Embryonic facial prominence (tissue), 1 donor: ENCODE measurements at regions not wholly inside any gene's neighbourhood (a gene's known extent, or its start where the extent isn't known, plus 50 kb on each side); places are given as distances from the start of the nearest gene placed in this dataset.
"Not testable (repeated sequence)": the region's sequence is repeated elsewhere in the genome, so short reads cannot be mapped to it uniquely, and the experiment has no call there.

Source experiments
- DNase-seq: peaks from one replicate; pipeline ENCODE4 v3.0.0-alpha.2; 2016; ENCODE audit errors: extremely low spot score

DNA sequence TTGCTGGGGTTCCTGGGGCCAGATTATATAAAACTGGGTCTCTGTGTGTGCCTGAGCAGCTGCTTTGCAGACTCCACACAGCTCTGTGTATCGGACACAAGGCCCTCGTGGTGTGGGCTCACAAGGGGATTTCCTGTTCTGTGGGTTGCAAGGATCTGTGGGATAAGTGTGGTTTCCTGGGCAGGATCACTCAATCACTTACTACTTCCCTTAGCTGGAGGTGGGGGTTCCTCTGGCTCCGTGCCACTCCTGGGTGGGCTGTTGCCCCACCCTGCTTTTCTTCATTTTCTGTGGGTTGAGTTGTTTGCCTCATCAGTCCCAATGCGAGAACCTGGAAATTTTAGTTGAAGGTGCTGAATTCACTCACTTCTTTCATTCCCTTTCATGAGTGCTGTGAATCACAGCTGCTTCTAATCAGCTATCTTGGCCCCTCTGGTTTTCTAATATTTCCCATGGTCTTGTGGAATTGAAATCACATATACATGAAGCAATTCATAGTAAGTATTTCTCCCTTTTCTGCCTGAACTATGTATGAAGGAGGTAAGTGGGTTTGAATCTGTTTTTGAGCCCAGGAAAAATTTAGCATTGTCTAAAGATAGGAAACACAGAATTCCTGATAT lies 196.3 kb downstream of the DCDC2C start:
- peak; percentile 19 for DNase-seq

DNA sequence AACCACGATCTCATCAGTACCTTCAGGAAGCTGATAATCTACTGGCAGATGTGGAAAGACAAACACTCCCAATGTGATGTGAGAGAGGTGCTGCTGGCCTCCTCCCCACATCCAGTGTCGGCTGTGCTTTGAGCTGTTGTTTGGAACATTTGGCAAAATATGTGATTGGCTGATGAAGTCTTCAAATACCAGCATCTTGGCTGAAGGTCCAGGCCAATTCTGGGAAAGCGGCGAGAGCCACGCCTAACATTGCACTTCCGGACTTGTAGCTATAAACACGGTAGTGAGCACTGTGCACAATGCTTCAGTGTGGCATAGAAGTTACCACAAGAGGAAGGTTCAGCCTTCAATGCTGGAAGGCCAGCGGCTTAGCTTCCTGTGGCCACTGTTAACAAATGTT lies 198.8 kb downstream of the DCDC2C start:
- DNase-seq, result no peak

DNA sequence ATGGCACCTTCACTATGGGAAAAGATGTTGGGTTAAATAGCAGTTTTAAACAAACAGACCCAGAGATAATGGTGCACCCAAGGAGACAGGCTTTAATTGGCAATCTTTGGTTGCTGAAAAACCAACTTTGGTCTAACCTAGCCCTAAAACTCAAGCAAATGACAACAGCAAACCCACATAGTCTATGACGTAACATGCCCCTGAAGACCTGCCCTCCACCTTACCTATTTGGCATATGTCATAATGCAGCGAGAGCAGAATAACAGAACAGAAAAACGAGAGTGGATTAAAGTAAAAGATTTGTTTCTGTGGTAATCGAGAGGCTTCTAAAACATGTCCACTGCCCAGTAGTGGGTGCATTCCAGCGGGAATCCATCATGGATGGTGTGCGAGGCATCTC lies 200.7 kb downstream of the DCDC2C start:
- no peak for DNase-seq

DNA sequence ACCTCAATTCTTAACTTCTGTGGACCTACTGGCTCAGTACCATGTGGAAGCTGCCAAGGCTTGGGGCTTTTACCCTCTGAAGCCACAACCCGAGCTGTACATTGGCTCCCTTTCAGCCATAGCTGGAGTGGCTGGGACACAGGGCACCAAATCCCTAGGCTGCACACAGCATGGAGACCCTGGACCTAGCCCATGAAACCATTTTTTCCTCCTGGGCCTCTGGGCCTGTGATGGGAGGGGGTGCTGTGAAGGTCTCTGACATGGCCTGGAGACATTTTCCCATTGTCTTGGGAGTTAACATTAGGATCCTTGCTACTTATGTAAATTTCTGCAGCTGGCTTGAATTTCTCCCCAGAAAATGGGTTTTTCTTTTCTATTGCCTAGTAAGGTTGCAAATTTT lies 205.1 kb downstream of the DCDC2C start:
- DNase-seq, result not testable (repeated sequence)

DNA sequence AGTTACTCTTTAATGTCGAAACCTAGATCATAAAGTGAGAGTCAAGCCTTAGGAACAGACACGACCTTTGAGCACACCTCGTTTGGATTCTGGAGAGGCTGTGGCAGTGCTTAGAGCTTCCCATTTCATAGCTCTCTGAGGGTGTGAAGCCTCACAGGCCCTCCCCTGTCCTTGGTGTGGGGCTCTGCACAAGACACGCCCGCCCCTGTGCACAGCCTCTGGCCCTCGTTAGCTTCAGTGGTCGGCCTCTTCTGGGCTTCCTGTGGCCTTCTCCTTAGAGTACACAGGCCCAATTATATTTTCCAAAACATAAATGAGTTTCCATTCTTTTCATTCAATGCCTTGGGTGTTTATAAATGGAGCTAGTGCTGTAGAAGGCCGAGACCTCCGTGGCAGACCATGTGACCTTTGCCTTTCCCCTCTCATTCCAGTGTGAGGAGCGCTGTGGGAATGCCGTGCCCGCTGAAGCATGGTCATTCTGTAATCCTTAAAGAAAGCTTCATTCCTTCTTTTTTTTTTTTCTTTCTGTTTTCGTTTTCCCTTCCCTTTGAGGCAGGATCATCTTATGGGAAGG lies 208.6 kb downstream of the DCDC2C start:
- DNase-seq, result no peak

DNA sequence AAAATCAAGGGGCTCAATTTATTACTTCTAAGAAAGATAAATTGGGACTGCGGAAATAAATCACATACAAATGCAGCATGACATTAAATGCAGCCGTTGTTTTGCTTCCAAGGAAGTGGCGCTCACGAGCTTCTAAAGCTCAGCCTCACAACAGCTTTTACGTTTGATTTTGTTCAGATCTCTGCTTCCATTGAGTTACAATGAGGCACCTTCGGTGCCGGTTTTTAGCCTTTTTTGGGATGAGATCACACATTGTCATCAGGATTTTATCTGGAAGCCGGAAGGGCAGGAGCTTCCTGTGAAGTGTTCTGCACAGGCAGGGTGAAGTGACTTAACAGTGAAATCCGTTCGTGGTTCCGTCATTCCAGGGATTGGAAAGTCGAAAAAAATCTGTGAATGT lies 209.8 kb downstream of the DCDC2C start:
- no peak for DNase-seq

DNA sequence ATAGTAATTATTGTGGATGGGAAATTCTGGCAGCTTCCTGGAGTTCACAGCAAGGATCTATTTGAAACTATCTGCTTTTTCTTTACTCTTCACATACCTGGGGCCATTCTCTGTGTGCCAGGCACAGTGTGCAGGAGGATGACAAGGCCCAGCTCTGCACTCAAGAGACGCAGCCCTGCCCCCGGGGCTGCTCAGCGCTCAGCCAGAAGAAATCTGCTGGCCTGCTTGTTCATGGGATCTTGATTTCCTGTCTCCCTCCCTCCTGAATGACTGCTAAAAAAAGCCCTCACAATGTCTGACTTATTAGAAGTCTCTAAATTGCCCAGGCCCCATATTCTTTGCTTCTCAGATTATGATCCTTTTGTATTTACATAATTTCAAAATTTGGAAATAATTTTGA lies 210.9 kb downstream of the DCDC2C start:
- DNase-seq, result no peak

DNA sequence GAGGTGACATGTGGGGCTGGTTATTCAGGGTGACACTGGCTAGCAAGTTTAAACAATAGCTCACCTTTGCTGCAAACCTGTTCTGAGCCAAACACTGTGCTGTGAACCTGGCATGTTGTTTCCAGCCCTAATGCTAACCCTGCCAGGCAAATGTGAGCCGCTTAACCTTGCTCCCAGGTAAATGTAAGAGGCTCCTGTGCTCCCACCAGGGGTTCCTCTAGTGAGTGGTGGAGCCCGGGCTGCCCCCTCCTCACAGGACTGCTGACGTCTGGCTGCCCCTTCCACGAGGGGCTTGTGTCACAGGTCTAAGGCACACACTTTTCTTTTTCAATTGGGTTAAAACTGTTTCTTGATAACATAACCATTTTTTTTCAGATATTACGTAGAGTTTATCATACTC lies 223.7 kb downstream of the DCDC2C start:
- no peak for DNase-seq

DNA sequence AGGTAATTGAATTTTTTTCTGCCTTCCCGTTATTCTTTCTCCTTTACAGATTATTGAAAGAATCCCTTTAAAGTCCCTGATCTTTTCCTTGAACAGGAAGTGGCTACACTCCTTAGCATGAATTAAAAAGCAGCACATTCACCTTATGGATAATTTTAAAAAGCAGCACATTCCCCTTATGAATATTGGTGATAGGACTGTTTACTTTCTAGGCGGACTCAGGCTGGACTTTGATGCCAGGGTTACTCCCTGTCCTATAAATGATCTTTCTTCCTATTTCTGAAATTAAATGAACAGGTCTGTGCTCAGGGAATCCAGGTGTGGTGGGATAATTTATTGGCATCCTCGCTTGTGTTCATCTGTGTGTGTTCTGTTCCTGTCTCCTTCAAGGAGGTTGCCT lies 226.0 kb downstream of the DCDC2C start:
- DNase-seq, result no peak

- DNase-seq, result no peak
Measured at GRCh38 chr2:3930246-3930645, 226.9 kb downstream of the DCDC2C start.

- DNase-seq, result no peak
Measured at GRCh38 chr2:3940661-3941060, 237.3 kb downstream of the DCDC2C start.

- no peak for DNase-seq
Measured at GRCh38 chr2:3942841-3943240, 239.5 kb downstream of the DCDC2C start.

GRCh38 chr2:3944071-3944470 lies 240.7 kb downstream of the DCDC2C start:
- DNase-seq, result no peak

DNA sequence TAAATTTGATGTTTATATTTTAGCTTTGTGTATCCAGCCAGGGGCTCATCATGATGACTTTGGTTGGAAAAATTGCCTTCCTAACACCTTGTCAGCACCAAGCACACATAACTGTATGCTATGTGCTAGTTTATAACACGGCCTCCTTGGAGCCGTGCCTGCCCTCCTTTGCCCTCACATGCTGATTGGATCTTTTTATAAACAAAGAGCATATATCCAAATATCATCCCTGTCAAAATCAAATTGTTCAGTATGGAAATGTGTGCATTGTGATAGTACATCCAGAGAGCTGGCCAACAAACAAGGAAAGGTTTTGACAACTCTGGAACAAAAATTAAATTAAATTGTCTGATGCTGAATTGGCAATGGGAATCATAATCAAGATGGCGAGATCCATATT lies 241.5 kb downstream of the DCDC2C start:
- no peak for DNase-seq

DNA sequence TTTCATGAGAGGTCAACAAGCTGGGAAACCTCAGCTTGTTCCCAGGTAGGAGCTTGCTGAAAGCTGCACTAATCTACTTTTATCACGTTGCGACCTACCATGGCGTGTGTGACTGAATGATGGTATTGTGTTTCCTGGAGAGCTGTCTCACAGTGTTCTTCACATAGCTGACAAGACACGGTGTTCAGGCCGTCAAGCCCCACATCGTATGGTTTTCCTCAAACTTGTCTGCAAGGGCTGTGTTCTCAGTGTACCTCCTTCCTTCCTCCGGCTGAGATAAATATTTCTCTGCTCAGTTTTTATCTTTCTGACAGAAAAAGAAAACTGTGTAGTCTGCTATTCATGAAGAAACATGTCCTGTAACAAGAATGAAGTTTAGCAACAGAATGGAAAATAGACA lies 244.8 kb downstream of the DCDC2C start:
- DNase-seq, result no peak

DNA sequence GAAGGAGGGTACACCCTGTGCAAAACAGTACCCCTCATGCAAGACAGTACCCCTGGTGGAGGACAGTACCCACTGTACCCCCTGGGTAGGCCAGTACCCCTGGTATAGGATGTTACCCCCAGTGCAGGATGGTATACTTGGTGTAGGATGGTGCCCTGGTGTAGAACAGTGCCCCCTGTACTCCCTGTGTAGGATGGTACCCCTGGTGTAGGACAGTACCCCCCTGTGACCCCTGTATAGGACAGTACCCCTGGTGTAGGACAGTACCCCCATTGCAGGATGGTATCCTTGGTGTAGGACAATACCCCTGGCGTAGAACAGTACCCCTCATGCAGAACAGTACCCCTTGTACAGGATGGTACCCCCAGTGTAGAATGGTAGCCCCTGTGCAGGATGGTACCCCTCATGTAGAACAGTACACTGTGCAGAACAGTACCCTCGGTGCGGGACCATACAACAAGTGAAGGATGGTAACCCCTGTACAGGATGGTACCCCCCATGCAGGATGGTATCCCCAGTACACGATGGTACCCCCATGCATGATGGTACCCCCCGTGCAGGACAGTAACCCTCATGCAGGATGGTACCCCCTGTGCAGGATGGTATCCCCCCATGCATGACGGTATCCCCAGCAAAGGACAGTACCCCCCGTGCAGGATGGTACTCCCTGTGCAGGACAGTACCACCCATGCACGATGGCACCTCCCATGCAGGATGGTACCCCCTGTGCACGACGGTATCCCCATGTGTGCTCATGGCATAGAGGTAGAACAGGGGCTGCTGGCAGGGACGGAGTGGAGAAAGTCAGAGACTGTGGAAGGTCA lies 248.0 kb downstream of the DCDC2C start:
- no peak for DNase-seq

GRCh38 chr2:3952866-3953516 lies 249.6 kb downstream of the DCDC2C start:
- DNase-seq, result no peak

GRCh38 chr2:3954261-3954660 lies 250.9 kb downstream of the DCDC2C start:
- no peak for DNase-seq

GRCh38 chr2:3956406-3956805 lies 253.0 kb downstream of the DCDC2C start:
- DNase-seq, result no peak

DNA sequence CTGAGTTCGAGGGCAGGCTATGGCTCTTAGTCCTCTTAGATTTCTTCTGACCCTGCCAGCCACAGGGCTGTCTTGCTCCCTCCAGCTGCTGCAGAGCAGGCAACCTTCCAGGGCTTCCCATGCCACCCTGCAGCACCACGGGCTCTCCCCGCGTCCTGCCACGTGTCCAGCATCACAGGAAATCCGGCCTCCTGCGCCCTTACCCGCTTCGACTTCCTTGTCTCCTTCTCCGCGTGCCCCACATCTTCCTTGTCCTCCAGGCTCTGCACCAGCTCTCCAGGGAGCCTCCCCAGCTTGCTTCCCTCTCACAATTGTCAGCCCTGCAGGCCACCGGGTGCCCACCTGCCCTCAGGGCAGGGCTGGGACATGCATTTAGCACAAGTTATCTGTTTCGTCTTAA lies 253.5 kb downstream of the DCDC2C start:
- no peak for DNase-seq

GRCh38 chr2:3958465-3958864 lies 255.1 kb downstream of the DCDC2C start:
- no peak for DNase-seq

GRCh38 chr2:3958969-3959368 lies 255.6 kb downstream of the DCDC2C start:
- no peak for DNase-seq

GRCh38 chr2:3959372-3959771 lies 256.0 kb downstream of the DCDC2C start:
- no peak for DNase-seq
